Activated CD8-positive, alpha-beta T cell treated with anti-CD3 and anti-CD28 coated beads, Interleukin-2, amount 10 ng/mL, durations not matched to agents 7 days and 5 days (primary cell): ENCODE measurements at regions not wholly inside any gene's neighbourhood (a gene's known extent, or its start where the extent isn't known, plus 50 kb on each side); places are given as distances from the start of the nearest gene placed in this dataset.
"Not testable (repeated sequence)": the region's sequence is repeated elsewhere in the genome, so short reads cannot be mapped to it uniquely, and the experiment has no call there.

ENCODE experiments used
- ATAC-seq: fragments of 150-1000 bp; cut with Tn5 transposase; one replicate; pipeline ENCODE4 v1.10.0; 2021; ENCODE audit warnings: moderate library complexity
- CTCF ChIA-PET: fragments of 350-600 bp; sonication (Branson Sonifier 250); formaldehyde crosslinking; loops from one replicate; lab custom pipeline; 2021; ENCODE audit warnings: antibody characterized with exemption; lab: Charles Lee
- POLR2A ChIA-PET: fragments of 350-600 bp; sonication (Branson Sonifier 250); formaldehyde crosslinking; loops from one replicate; lab custom pipeline; 2021; ENCODE audit warnings: antibody characterized with exemption; lab: Charles Lee
- DNase-seq: peaks from one replicate; pipeline ENCODE4 v3.0.0-alpha.2; 2020
- H3K27ac Mint-ChIP-seq: one replicate; pipeline ENCODE4 v1.8.0; 2021; ENCODE audit warnings: mild to moderate bottlenecking, mixed read lengths
- H3K27me3 Mint-ChIP-seq: one replicate; pipeline ENCODE4 v1.8.0; 2021; ENCODE audit warnings: low read depth, mixed read lengths
- H3K36me3 Mint-ChIP-seq: one replicate; pipeline ENCODE4 v1.8.0; 2021; ENCODE audit warnings: low read depth, mixed read lengths
- H3K4me1 Mint-ChIP-seq: one replicate; pipeline ENCODE4 v1.8.0; 2021; ENCODE audit warnings: low read depth, mixed read lengths
- H3K4me3 Mint-ChIP-seq: one replicate; pipeline ENCODE4 v1.8.0; 2021; ENCODE audit warnings: mild to moderate bottlenecking, mixed read lengths
- H3K9me3 Mint-ChIP-seq: one replicate; pipeline ENCODE4 v1.8.0; 2022; ENCODE audit warnings: mixed read lengths; ENCODE audit not compliant: insufficient read depth

- DNase-seq (no peak), ATAC-seq (no peak)
- peaks cover 18% of the 10 kb centered on the region for H3K9me3 Mint-ChIP-seq
- no peaks in the 10 kb centered on the region for H3K27me3 Mint-ChIP-seq
- ChIA-PET CTCF (no interaction called here), POLR2A (no interaction called here)
- no peaks in the 10 kb centered on the region for H3K4me1 Mint-ChIP-seq
- H3K36me3 Mint-ChIP-seq = no peaks in the 10 kb centered on the region
- H3K4me3 Mint-ChIP-seq = no peak overlapping the region
- H3K27ac Mint-ChIP-seq = no peak overlapping the region
Measured at GRCh38 chr7:67882843-67883242, 886.2 kb downstream of the TYW1 start.

DNA sequence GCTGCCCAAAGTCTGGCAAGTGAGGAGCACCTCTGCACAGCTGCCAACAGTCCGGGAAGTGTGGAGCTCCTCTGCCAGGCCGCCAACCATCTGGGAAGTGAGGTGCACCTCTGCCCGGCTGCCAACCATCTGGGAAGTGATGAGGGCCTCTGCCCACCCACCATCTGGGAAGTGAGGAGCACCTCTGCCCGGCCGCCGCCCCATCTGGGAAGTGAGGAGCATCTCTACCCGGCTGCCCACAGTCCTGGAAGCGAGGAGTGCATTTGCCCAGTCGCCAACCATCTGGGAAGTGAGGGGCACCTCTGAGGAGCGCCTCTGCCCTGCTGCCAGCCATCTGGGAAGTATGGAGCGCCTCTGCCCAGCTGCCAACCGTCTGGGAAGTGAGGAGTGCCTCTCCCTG lies 893.7 kb downstream of the TYW1 start:
- Mint-ChIP-seq H3K9me3 (peaks cover 17% of the 10 kb centered on the region), H3K4me1 (no peaks in the 10 kb centered on the region)

GRCh38 chr7:67894746-67895145 lies 898.1 kb downstream of the TYW1 start:
- CTCF ChIA-PET = no interaction called here
- no peaks in the 10 kb centered on the region for H3K4me1 Mint-ChIP-seq
- H3K27me3 Mint-ChIP-seq = no peaks in the 10 kb centered on the region
- peaks cover 14% of the 10 kb centered on the region for H3K9me3 Mint-ChIP-seq
- DNase-seq = no peak
- POLR2A ChIA-PET = no interaction called here
- no peak for ATAC-seq
- H3K36me3 Mint-ChIP-seq = no peaks in the 10 kb centered on the region
- H3K4me3 Mint-ChIP-seq = no peak overlapping the region
- no peak overlapping the region for H3K27ac Mint-ChIP-seq

More for the DNA sequence above, 893.7 kb downstream of the TYW1 start:
- no peaks in the 10 kb centered on the region for H3K36me3 Mint-ChIP-seq
- POLR2A ChIA-PET = no interaction called here
- DNase-seq = no peak
- no peak for ATAC-seq
- H3K4me3 Mint-ChIP-seq = no peak overlapping the region
- CTCF ChIA-PET = no interaction called here
- no peak overlapping the region for H3K27ac Mint-ChIP-seq
- no peaks in the 10 kb centered on the region for H3K27me3 Mint-ChIP-seq

- Mint-ChIP-seq H3K4me3 (no peak overlapping the region), H3K4me1 (no peaks in the 10 kb centered on the region), H3K9me3 (peaks cover 13% of the 10 kb centered on the region), H3K27ac (no peak overlapping the region), H3K36me3 (no peaks in the 10 kb centered on the region), H3K27me3 (no peaks in the 10 kb centered on the region)
- POLR2A ChIA-PET = no interaction called here
- no peak for DNase-seq
- ATAC-seq = no peak
- CTCF ChIA-PET = no interaction called here
Measured at GRCh38 chr7:67896721-67897120, 900.1 kb downstream of the TYW1 start.

DNA sequence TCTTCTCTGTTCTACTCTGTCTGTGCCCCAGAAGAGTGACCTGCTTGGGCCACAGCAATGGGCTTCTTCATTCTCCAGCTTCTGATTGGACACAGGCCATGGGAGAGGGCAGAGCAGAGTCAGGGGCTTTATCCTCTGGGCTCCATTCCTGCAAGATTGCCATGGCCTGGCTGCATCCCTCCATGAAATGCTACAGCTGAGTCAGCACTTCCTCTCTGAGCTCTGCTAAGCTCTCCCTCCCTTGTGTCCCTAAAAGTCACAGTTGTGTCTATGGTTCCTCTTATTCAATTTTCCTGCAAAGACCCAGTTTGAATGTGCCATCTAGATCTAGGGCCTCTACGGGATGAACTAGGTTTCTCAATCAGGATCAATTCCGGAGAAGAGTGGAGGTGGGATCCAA lies 903.8 kb downstream of the TYW1 start:
- ATAC-seq = no peak
- H3K27ac Mint-ChIP-seq = no peak overlapping the region
- DNase-seq = no peak
- no peak overlapping the region for H3K4me3 Mint-ChIP-seq
- no peaks in the 10 kb centered on the region for H3K36me3 Mint-ChIP-seq
- ChIA-PET POLR2A (no interaction called here), CTCF (no interaction called here)
- H3K4me1 Mint-ChIP-seq = no peaks in the 10 kb centered on the region
- H3K27me3 Mint-ChIP-seq = no peaks in the 10 kb centered on the region
- peaks cover 26% of the 10 kb centered on the region for H3K9me3 Mint-ChIP-seq

- ATAC-seq (no peak), DNase-seq (no peak)
- CTCF ChIA-PET = no interaction called here
- no peaks in the 10 kb centered on the region for H3K36me3 Mint-ChIP-seq
- POLR2A ChIA-PET = no interaction called here
- H3K27ac Mint-ChIP-seq = no peak overlapping the region
- H3K9me3 Mint-ChIP-seq = peaks cover 25% of the 10 kb centered on the region
- no peak overlapping the region for H3K4me3 Mint-ChIP-seq
- no peaks in the 10 kb centered on the region for H3K4me1 Mint-ChIP-seq
- no peaks in the 10 kb centered on the region for H3K27me3 Mint-ChIP-seq
Measured at GRCh38 chr7:67901808-67902480, 905.3 kb downstream of the TYW1 start.

GRCh38 chr7:67907792-67908191 lies 911.2 kb downstream of the TYW1 start:
- H3K27me3 Mint-ChIP-seq = no peaks in the 10 kb centered on the region
- CTCF ChIA-PET = no interaction called here
- ATAC-seq = no peak

GRCh38 chr7:67912437-67912836 lies 915.8 kb downstream of the TYW1 start:
- H3K27me3 Mint-ChIP-seq = no peaks in the 10 kb centered on the region
- ATAC-seq (no peak), DNase-seq (no peak)
- H3K4me1 Mint-ChIP-seq = no peaks in the 10 kb centered on the region
- ChIA-PET POLR2A (no interaction called here), CTCF (no interaction called here)
- H3K36me3 Mint-ChIP-seq = no peaks in the 10 kb centered on the region
- no peak overlapping the region for H3K27ac Mint-ChIP-seq
- peaks cover 6% of the 10 kb centered on the region for H3K9me3 Mint-ChIP-seq
- H3K4me3 Mint-ChIP-seq = no peak overlapping the region

More at GRCh38 chr7:67907792-67908191, 911.2 kb downstream of the TYW1 start:
- POLR2A ChIA-PET = no interaction called here
- DNase-seq = no peak
- H3K9me3 Mint-ChIP-seq = peaks cover 11% of the 10 kb centered on the region
- no peak overlapping the region for H3K4me3 Mint-ChIP-seq
- H3K4me1 Mint-ChIP-seq = no peaks in the 10 kb centered on the region
- H3K27ac Mint-ChIP-seq = no peak overlapping the region
- H3K36me3 Mint-ChIP-seq = no peaks in the 10 kb centered on the region

GRCh38 chr7:67913604-67914003 lies 917.0 kb downstream of the TYW1 start:
- ATAC-seq = no peak
- ChIA-PET CTCF (no interaction called here), POLR2A (no interaction called here)
- Mint-ChIP-seq H3K4me1 (peaks cover 6% of the 10 kb centered on the region), H3K4me3 (no peak overlapping the region), H3K36me3 (peaks cover 3% of the 10 kb centered on the region), H3K27me3 (no peaks in the 10 kb centered on the region), H3K27ac (no peak overlapping the region), H3K9me3 (peaks cover 11% of the 10 kb centered on the region)
- no peak for DNase-seq

GRCh38 chr7:67916111-67916510 lies 919.5 kb downstream of the TYW1 start:
- H3K4me1 Mint-ChIP-seq, H3K4me3 Mint-ChIP-seq, CTCF ChIA-PET, H3K27ac Mint-ChIP-seq, DNase-seq, ATAC-seq, POLR2A ChIA-PET, H3K27me3 Mint-ChIP-seq, H3K36me3 Mint-ChIP-seq: not testable (repeated sequence)
- H3K9me3 Mint-ChIP-seq = peaks cover 12% of the 10 kb centered on the region

- Mint-ChIP-seq H3K27ac (no peak overlapping the region), H3K9me3 (peaks cover 17% of the 10 kb centered on the region), H3K27me3 (no peaks in the 10 kb centered on the region), H3K4me1 (peaks cover 7% of the 10 kb centered on the region), H3K4me3 (no peak overlapping the region), H3K36me3 (peaks cover 5% of the 10 kb centered on the region)
- ATAC-seq (no peak), DNase-seq (no peak)
- ChIA-PET CTCF (no interaction called here), POLR2A (no interaction called here)
Measured at GRCh38 chr7:67916571-67917436, 920.2 kb downstream of the TYW1 start.

- no peaks in the 10 kb centered on the region for H3K27me3 Mint-ChIP-seq
Measured at GRCh38 chr7:67917437-67917755, 920.8 kb downstream of the TYW1 start.

More at GRCh38 chr7:67917437-67917755, 920.8 kb downstream of the TYW1 start:
- POLR2A ChIA-PET = no interaction called here
- ATAC-seq (no peak), DNase-seq (no peak)
- Mint-ChIP-seq H3K36me3 (peaks cover 5% of the 10 kb centered on the region), H3K4me1 (peaks cover 7% of the 10 kb centered on the region), H3K9me3 (peaks cover 17% of the 10 kb centered on the region), H3K4me3 (no peak overlapping the region), H3K27ac (no peak overlapping the region)
- CTCF ChIA-PET = no interaction called here
